ENCODE measurements at regions not wholly inside any gene's neighbourhood (a gene's known extent, or its start where the extent isn't known, plus 50 kb on each side); places are given as distances from the start of the nearest gene placed in this dataset.

- DNase-seq = no peak
These were observed 1713.5 kb upstream of the ACO1 start for GRCh38 chr9:30670805-30671562.

GRCh38 chr9:30673132-30673531 is 1711.3 kb upstream of the ACO1 start:
- DNase-seq = no peak

- DNase-seq = no peak
These were observed 1707.8 kb upstream of the ACO1 start for GRCh38 chr9:30676651-30677050.

- DNase-seq = no peak
These were observed 1707.2 kb upstream of the ACO1 start for GRCh38 chr9:30677221-30677620.

DNA sequence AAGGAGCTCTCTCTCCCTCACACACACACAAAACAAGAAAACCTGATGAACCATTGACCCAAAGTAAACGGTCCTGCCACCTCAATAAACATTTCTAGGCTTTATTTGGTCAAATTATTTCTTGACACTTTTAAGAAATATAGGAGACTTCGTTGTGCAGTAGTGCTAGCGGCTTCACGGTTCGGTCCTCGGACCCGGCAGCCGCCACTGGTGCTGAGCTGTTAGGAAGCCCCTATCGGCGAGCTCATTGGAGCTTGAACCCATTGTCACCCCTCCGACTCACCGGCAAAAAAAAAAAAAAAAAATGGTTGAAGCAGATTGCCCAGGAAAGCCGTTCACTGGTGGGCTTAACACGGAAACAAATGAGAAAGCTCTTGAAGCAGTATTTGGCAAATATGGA is 1695.6 kb upstream of the ACO1 start:
- DNase-seq = no peak

GRCh38 chr9:30697958-30698357 is 1686.5 kb upstream of the ACO1 start:
- DNase-seq = no peak

- no peak for DNase-seq
These were observed 1672.9 kb upstream of the ACO1 start for GRCh38 chr9:30711591-30711990.

GRCh38 chr9:30713243-30713642 is 1671.2 kb upstream of the ACO1 start:
- DNase-seq = no peak

DNA sequence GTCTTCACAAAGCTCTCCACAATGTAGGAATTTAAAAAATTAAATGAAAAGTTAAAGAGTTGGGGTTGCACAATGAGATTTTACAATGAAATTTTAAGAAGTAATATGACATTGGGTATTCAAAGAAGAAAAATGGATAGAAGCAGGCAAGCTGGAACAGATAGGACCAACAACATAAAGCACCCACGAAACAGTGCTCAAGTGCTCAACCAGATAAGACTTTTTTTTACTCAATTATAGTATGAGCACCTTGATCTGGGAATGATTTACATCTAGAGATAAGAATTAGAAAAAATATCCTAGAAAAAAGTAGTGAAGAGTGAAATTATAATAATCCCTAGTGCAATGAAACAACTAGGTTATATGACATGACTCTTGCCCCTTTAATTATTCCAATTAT is 1670.1 kb upstream of the ACO1 start:
- no peak for DNase-seq

GRCh38 chr9:30718483-30718882 is 1666.0 kb upstream of the ACO1 start:
- DNase-seq = no peak

GRCh38 chr9:30722065-30722464 is 1662.4 kb upstream of the ACO1 start:
- DNase-seq = no peak

- no peak for DNase-seq
These were observed 1660.8 kb upstream of the ACO1 start for GRCh38 chr9:30723656-30724055.

GRCh38 chr9:30732060-30732459 is 1652.4 kb upstream of the ACO1 start:
- no peak for DNase-seq

DNA sequence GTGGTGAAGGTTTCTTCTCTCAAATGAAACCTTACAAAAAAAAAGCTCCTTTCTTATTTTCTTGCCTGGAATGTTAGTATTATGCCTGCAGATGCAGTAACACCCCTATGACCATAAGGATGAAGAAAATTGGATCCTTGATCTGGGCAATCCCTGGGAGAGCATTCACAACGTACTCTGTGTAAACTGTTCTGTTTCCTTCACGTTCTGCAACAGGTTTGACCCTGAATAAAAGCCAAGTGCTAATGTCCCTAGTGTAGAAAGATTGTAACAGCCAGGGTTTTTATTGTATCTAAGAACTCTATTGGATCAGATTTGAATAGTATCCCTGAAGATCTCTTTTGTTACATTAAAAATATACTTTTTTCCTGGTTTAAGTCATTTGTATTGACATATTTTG is 1639.6 kb upstream of the ACO1 start:
- no peak for DNase-seq

DNA sequence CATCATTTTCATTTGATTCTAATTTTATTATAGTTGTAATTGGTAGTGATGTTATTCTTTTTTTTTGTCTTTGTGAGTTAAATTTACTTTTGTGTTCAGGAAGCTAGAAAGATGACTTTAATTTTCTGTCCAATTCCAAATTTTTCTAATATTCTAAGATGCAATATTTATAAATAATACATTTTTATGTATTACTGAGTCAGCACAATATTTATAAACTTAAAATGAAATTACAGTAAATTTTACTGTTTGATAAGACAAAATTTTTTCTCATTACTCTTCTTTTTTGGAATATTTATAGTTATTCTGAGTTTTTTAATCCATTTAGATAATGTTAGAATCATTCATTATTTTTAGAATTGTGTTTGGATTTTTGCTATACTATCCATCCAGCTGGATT is 1637.9 kb upstream of the ACO1 start:
- no peak for DNase-seq

DNA sequence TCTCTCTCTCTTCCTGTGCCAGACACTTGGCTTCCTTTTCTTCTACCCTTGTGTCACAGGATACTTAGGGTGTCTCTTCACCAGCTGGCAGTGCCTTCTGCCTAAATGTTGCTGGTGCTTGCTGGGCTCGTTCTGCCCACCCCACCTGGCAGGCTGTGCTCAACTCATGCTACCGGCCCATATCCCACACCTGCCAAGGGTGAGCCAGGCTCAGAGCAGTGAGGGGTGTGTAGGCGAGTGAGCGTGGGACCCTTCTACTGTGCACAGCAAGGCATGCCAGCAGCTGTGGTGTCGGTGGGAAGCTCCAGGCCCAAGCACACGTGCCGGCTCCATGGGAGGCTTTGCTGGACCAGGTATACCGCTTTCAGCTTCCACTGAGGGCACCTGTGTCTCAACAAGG is 1626.7 kb upstream of the ACO1 start:
- no peak for DNase-seq

DNA sequence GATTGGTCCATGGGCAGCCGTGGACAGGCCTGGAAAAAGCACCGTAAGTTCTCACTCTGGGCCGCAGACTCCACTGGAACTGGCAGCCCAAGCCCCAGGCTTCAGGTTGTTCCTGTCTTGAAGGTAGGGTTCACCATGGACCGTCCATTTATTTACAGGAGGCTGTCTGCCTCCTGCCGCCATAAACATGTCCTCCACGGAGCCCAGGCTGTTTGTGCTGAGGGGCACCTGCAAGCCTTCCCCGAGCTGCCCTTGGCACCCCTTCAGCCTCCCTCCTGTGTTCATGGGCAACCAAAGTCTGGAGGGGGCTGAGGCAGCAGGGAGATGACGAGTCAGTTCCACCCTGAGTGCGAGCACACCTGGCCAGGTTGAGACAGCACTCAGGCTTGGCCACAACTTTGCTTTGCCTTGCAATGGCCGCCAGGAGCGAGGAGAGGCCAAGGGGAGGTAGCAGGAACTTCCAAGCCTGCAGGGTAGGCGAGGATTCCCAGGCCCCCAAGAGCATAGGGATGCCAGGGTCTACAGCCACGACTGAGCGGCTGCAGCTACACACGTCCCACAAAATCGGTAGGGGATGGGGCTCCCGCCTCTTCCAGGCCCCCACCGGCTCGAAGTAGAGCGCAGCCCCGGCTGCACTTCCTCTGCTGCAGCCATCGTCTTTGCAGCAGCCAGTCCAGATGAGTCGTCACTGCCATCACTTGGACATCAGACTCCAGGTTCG is 1625.6 kb upstream of the ACO1 start:
- no peak for DNase-seq

- DNase-seq = no peak
These were observed 1619.1 kb upstream of the ACO1 start for GRCh38 chr9:30765318-30765717.

DNA sequence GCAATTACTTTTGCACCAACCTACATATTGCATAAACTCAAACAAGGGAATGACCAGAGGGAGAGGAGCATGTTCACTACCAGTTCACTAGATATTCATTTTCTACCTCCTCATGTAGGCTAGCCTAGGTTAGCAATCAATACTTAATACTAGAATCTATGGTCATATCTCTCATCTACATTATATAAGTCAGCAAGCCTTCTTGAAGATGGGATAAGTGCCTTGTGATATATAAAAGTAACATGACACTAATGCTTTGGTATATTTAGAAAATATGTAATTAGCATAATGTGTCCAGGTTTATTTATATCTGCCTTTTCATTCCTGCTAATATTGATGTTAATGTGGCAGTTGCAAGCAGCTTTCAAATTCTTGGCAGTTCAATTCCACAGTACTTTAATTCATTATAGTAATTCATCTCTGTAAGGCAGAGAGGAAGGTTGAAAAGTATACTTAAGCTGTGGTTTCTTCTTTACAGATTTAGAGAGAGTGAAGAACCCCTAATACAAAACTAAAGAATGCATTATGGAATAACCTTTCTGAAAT is 1613.2 kb upstream of the ACO1 start:
- no peak for DNase-seq

DNA sequence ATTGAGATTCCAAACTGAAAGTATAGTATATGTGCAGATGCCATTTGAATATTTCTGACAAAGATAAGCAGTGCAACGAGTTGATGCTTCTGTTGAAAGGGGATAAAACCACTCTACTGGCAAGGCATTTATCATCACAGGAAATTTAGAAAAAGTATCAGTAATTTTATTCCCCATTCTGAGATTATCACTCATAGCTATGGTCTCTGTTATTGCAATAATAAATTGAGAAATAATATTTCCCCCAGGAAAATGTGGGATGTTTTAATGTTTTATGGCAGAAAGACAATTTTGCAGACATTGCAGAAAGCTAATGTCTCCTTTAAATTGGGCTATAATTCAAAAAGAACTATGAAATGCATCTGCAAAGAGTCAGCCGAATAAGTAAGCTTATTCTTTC is 1612.7 kb upstream of the ACO1 start:
- DNase-seq = no peak

DNA sequence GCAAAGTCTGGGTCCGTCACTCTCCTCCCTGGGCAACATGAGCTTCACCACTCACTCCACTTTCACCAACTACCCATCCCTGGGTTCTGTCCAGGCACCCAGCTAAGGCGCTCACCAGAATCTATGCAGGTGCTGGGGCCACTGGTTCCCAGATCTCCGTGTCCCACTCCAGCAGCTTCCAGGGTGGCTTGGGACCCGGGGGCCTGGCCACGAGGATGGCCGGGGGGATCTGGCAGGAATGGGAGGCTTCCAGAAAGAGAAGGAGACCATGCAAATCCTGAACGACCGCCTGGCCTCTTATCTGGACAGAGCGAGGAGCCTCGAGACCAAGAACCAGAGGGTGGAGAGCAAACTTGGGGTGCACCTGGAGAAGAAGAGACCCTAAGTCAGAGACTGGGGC is 1611.0 kb upstream of the ACO1 start:
- no peak for DNase-seq

GRCh38 chr9:30774326-30774725 is 1610.1 kb upstream of the ACO1 start:
- DNase-seq = no peak

DNA sequence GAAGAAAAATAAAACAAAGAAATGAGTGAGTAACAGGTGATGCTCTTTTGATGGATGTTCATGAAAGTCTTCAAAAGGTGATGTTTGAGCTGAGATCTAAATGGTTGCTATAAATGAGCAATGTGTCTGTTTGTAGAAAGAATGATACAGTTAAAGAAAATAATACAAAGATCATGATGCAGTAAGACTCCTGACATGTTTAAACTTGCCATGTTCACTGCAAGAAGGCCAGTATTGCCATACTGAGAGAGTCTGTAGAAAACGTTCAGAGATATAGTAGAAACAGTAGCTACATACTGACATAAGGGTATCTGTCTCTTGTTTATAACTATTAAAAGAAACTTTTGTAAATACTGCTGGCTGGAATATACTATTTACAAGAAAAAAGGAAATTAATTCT is 1609.2 kb upstream of the ACO1 start:
- no peak for DNase-seq

DNA sequence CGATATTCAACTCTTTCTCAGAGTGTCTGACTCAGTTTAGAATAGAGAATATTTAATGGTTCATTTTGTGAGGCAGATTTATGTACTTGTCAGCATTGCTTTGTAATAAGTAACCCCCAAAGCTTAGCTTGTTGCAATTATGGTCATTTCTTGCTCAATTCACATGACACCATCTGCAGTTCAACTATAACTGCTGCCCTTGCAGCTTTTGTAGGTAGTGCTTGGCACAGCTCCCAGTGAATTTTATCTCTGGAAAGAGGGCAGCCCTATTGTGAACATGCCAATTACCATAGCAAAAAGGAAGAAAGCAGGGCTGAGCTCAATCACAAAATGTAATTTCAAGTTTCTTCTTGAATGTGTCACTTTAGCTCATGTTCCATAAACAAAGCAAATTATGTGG is 1587.7 kb upstream of the ACO1 start:
- DNase-seq = no peak

Measured in NCI-H2107 (cell line).